Stimulated activated CD4-positive, alpha-beta T cell treated with anti-CD3 and anti-CD28 coated beads, Interleukin-12 subunit alpha, Interleukin-12 subunit beta, amount 100 ng/mL, for 48 hours (primary cell): ENCODE measurements at regions not wholly inside any gene's neighbourhood (a gene's known extent, or its start where the extent isn't known, plus 50 kb on each side); places are given as distances from the start of the nearest gene placed in this dataset.
A peak's percentile ranks its signal among the peaks of the same experiment; 100 is the strongest.

ENCODE experiments used
- DNase-seq, 3 donors: peaks; one replicate each; pipeline ENCODE4 v3.0.0-alpha.2; 2020; ENCODE audit warnings: low read depth in 2 of 3, low spot score in 1 of 3

DNA sequence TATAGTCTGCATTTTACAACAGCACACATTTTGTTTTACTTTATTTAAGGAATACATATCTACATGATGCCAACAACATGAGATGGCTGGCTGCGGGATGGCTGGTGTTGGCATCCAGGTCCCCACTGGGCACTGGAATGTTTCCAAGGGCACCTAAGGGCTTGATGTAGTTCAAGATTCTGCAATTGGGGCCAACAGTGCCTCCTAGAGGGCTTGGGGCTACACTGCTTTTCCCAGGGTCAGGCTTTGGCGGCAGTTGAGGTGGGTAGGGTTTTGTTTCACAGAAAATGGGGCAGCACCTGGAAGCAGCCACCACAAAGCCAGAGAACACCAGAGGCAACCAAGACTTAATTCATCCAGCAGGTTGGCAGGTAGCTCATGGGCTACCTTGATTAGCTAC lies 166.7 kb upstream of the PRNP start:
- peak in 2 of 3 donors; percentile 4 to 24 for DNase-seq

DNA sequence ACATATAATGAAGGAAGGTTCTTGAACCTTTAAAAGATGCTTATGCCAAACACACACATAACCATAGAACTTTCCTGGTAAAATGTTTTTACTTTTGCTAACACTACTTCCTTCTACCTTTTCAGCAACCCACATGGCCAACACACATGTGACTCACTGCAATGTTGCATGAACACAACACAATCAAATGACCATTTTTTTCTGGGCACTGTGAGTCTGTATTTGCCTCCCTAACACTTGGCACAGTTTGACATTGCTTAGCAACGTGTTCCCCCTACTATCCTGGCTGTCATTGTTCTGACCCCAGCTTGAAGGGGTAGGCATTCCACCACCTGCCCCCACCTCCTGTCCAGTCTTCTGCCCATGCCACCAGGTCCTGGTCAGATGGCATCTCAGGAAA lies 169.4 kb upstream of the PRNP start:
- DNase-seq = no peak

GRCh38 chr20:4513720-4514119 lies 172.5 kb upstream of the PRNP start:
- no peak for DNase-seq

DNA sequence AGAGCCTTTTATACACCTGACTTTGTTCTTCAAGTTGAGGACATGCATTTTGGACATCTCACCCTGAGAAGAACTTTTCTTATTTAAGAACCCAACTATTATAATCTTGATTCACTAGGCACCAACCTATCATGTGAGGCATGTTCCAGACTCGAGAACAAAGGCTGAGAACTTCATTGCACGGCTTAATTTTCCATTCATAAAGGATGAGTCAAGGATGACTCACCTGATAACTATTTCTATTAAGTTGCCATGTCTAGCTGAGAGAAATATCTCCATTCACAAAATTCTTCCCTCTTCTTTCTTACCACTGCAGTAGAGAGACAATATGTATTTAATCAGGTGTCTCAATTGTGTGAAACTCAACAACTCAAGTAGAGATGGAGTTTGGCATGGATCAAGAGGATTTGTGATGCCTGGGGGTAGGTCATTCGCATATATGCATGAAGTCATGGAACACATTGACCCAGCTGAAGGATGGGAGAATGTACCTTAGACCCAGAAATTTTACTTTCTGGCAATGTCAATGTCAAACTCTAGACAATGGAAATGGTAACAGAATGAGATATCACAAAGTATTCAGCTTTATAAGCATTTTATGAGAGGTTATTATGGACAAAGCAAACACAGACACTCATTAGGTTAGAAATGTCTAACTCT lies 173.2 kb upstream of the PRNP start:
- no peak for DNase-seq

DNA sequence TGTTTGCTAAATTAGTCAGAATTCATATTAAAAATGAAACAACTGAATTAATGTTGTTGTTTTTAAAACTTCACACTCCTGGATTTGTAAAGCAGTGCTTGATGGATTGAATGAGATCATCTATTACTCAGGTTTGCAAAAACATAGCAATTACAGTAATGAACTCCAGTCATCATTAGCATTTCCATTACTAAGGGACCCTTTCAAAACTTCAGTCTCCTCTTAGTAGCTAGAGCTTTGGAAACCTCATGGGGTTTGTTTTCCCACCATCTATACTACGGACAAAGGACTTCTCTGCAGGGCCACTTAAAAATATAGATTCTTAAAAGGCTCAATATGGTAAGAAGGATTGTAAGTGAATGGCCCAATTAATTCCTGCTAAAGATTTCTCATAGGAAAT lies 174.5 kb upstream of the PRNP start:
- no peak for DNase-seq

DNA sequence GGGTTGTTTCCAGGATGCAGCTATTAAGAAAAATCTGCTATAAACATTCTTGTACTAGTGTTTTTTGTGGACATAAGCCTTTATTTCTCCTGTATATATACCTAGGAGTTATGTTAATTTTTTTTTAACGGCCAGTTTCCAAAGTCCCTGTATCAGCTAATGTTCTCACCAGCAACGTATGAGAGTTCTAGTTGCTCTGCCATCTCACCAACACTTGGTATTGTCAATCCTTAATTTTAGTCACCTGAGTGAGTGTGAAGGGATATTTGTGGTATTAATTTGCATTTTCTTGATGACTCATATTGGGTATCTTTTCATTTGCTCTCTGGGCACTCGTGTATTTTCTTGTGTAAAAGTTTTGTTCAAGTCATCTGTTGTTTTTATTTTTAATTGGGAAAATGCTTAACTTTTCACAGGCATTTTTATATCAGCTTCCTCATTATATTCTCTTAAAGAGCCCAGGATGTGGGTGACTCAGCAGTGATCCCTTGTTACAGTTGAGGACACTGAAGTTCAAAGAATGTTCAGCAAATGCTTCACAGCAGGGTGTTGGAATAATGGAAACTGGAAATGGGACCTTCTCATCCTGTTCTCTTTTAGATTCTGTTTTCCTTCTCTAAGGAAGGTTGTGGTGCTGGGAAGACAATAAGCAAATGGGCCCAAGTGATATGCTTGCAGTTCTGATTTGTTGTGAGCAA lies 176.3 kb upstream of the PRNP start:
- no peak for DNase-seq

GRCh38 chr20:4508773-4509172 lies 177.5 kb upstream of the PRNP start:
- DNase-seq = no peak

- no peak for DNase-seq
Observed at GRCh38 chr20:4507288-4507719, 179.0 kb upstream of the PRNP start.

DNA sequence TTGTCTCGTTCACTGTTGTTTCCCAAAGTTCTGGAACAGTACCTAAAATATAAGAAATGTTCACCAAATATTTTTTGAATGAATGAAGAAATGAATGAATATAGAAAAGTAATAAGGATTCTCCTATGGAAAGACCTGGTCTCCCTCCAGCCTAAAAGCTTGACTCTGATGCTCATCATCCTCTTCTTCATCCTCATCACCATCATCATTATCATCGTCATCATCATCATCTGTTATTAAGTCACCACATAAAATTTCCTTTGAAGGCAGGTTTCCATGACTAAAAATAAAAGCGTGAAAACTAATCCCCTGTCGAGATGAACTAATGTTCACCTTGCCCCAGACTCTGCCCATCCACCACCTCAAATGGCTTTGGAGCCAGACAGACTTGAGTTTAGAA lies 181.4 kb upstream of the PRNP start:
- DNase-seq = no peak

GRCh38 chr20:4502756-4503155 lies 183.5 kb upstream of the PRNP start:
- DNase-seq = no peak

DNA sequence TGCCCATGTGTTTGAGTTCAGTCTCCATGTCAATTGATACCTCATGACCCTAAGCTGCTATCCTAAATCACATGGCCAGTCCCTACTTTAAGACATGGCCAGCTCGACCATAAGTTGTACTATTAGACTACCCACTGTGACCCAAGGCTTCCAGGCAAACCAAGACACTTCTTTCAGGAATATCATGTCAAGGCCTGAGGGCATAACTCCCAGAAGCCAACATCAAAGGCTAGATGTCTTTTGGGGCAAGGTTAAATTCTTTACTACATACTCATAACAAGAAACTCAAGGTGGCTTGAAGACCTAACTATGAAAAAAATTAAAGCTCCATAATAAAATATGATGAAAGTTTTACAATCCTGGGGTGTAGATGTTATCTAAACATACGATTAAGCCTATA lies 192.9 kb upstream of the PRNP start:
- DNase-seq = no peak

- no peak for DNase-seq
Observed at GRCh38 chr20:4491643-4492042, 194.6 kb upstream of the PRNP start.

- DNase-seq = no peak
Observed at GRCh38 chr20:4490606-4491280, 195.5 kb upstream of the PRNP start.

- no peak for DNase-seq
Observed at GRCh38 chr20:4490045-4490444, 196.2 kb upstream of the PRNP start.

GRCh38 chr20:4488407-4489339 lies 197.6 kb upstream of the PRNP start:
- no peak for DNase-seq

DNA sequence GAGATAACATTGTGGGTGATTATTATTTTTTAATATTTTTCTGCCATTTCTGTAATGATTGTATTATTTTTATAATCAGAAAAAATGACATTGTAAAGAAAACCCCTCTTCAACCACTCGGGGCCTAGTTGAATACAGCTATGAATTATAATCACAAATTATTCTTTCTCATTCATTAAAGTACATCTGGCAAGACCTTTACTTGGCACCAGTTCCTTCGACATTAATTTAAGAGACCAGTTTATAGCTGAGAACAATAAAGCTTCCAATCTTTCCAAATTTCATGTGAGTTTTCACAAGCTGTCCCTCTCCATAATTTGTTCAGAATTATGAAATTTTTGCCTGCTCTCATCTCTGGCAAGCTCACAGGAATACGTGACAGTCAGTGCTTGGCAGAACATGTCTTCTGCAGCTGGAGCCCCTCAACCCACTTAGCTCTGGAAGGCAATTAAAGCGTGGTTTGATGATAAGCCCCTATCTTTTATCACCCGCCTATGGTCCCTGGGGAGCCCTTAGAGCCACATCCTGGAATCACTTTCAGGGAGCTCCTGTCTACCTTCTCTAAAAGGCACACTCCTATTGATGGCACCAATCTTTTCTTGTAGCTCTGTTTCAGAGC lies 201.8 kb upstream of the PRNP start:
- DNase-seq = no peak

DNA sequence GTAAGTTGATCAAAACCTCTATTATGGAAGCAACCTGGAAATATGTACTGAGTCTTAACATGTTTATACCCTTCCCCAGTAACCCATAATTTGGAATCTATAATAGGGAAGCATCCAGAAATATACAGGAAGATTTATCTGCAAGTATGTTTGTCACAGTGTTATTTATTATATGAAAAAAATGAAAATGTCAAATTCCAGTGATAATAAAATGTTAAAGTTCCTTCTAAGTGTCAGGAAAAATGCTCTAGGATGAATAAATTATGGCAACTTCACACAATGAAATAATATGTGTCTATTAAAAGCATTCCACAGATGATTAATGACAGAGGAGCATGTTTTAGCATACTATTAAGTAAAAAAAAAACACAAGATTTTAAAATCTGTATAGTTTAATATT lies 202.3 kb upstream of the PRNP start:
- no peak for DNase-seq

- no peak for DNase-seq
Observed at GRCh38 chr20:4483486-4483885, 202.8 kb upstream of the PRNP start.

DNA sequence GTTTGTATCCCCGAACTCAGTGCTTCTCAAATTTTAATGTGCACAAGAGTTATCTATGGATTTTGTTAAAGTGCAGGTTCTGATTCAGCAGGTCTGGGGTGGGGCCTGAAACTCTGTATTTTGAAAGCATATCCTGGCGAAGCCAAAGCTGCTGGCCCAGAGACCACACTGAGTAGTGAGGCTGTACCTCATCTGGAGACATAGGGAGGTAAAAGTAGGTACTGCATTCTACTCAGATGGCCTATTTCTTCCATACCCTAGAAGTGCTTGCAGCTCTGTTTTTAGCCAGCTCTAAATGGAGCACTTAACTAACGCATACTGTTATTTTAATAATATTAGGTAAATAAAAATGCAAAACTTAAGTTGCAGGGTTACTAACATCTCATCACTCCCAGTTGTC lies 206.2 kb upstream of the PRNP start:
- no peak for DNase-seq

- DNase-seq = no peak
Observed at GRCh38 chr20:4476903-4477500, 209.3 kb upstream of the PRNP start.

- no peak for DNase-seq
Observed at GRCh38 chr20:4472906-4473305, 213.3 kb upstream of the PRNP start.
